ENCODE measurements at regions not wholly inside any gene's neighbourhood (a gene's known extent, or its start where the extent isn't known, plus 50 kb on each side); places are given as distances from the start of the nearest gene placed in this dataset.

DNA sequence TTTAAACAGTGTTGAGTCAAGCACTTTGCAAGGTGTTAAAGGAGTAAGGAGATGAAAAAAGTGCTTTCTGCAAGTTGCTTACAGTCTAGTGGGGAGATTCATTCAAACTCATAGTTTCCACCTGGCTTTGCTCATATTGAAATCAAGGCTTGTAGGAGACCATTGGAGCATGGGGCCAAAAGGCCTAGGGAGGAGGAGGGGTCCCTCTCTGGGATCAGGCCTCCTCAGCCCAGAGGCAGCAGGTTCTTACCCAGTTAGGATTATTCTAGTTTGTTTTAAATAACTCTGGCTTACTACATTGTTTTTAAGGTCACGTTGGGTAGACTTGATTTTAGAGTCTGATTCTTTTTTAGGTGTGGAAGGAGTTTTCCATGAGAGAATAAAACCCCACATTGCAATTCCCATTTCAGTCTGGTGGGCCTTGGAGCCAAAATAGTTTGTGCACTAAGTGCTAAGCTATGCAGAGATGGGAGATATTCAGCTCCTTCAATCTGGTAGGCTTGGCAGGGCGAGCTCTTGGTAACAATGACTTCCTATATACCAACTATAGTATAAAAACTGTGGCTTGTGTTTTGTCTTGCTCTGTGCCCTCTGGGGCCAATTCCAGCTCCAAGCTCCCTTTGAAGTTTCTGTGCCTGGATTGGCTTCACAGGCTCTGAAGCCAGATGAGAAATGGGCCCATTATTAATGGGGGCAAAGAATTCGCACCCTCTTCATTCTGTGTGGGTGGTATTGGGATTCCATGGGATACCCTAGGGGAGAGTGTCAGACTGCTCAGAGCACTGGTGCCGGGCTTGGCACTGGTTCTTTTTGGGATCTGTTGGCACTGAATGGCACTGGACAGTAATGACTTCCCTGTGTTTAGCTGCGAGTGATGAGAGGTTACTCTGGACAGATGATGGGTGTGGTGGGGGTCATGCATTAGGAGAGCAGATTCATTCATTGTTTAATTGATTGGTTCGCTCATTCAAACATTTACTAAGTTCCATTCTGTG, 301.1 kb downstream of the MYCN start:
- no peak for ATAC-seq

DNA sequence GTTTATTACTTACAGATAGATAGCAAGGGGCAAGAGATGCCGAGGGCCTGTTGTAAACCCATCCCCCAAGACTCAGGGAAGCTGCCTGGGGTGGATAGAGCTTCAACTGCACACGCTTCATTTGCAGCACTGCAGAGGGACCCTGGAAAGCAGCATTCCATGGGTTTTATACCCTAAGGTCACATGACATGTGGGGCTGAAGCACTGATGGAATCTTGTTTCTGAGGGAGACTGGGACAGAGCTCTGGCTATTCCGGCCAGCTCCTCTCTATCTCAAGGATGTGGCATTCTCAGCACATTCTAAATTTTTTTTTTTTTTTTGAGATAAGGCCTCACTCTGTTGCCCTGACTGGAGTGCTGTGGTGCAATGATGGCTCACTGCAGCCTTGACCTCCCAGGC, 300.1 kb downstream of the MYCN start:
- no peak for ATAC-seq
- no peak for TF ChIP-seq ESRRG (CRISPR knock-in tag; IDR thresholded peaks at IDR 0.05)
- no peak for TF ChIP-seq TCF4 (CRISPR knock-in tag; IDR thresholded peaks at IDR 0.05; ENCODE audit: borderline replicate concordance)
- no peak for TF ChIP-seq ZNF565 (CRISPR knock-in tag; conservative IDR thresholded peaks at IDR 0.05; ENCODE audit: low read depth)
- TF ChIP-seq TOX (CRISPR knock-in tag; IDR thresholded peaks at IDR 0.05; ENCODE audit: borderline replicate concordance): no peak
- no peak for TF ChIP-seq CSDC2 (CRISPR knock-in tag; IDR thresholded peaks at IDR 0.05)
- TF ChIP-seq, protein P1, sequence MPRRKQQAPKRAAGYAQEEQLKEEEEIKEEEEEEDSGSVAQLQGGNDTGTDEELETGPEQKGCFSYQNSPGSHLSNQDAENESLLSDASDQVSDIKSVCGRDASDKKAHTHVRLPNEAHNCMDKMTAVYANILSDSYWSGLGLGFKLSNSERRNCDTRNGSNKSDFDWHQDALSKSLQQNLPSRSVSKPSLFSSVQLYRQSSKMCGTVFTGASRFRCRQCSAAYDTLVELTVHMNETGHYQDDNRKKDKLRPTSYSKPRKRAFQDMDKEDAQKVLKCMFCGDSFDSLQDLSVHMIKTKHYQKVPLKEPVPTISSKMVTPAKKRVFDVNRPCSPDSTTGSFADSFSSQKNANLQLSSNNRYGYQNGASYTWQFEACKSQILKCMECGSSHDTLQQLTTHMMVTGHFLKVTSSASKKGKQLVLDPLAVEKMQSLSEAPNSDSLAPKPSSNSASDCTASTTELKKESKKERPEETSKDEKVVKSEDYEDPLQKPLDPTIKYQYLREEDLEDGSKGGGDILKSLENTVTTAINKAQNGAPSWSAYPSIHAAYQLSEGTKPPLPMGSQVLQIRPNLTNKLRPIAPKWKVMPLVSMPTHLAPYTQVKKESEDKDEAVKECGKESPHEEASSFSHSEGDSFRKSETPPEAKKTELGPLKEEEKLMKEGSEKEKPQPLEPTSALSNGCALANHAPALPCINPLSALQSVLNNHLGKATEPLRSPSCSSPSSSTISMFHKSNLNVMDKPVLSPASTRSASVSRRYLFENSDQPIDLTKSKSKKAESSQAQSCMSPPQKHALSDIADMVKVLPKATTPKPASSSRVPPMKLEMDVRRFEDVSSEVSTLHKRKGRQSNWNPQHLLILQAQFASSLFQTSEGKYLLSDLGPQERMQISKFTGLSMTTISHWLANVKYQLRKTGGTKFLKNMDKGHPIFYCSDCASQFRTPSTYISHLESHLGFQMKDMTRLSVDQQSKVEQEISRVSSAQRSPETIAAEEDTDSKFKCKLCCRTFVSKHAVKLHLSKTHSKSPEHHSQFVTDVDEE (CRISPR knock-in tag; IDR thresholded peaks at IDR 0.05): no peak
- TF ChIP-seq ARNTL (CRISPR knock-in tag; IDR thresholded peaks at IDR 0.05; ENCODE audit: borderline replicate concordance, low read depth): no peak
- TF ChIP-seq, protein P2, sequence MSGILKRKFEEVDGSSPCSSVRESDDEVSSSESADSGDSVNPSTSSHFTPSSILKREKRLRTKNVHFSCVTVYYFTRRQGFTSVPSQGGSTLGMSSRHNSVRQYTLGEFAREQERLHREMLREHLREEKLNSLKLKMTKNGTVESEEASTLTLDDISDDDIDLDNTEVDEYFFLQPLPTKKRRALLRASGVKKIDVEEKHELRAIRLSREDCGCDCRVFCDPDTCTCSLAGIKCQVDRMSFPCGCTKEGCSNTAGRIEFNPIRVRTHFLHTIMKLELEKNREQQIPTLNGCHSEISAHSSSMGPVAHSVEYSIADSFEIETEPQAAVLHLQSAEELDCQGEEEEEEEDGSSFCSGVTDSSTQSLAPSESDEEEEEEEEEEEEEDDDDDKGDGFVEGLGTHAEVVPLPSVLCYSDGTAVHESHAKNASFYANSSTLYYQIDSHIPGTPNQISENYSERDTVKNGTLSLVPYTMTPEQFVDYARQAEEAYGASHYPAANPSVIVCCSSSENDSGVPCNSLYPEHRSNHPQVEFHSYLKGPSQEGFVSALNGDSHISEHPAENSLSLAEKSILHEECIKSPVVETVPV (CRISPR knock-in tag; IDR thresholded peaks at IDR 0.05): no peak
- no peak for TF ChIP-seq ZC3H10 (CRISPR knock-in tag; IDR thresholded peaks at IDR 0.05)
- TF ChIP-seq, protein P3, sequence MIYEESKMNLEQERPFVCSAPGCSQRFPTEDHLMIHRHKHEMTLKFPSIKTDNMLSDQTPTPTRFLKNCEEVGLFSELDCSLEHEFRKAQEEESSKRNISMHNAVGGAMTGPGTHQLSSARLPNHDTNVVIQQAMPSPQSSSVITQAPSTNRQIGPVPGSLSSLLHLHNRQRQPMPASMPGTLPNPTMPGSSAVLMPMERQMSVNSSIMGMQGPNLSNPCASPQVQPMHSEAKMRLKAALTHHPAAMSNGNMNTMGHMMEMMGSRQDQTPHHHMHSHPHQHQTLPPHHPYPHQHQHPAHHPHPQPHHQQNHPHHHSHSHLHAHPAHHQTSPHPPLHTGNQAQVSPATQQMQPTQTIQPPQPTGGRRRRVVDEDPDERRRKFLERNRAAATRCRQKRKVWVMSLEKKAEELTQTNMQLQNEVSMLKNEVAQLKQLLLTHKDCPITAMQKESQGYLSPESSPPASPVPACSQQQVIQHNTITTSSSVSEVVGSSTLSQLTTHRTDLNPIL (CRISPR knock-in tag; IDR thresholded peaks at IDR 0.05; ENCODE audit: low read depth): no peak
- no peak for TF ChIP-seq ZFP3 (CRISPR knock-in tag; IDR thresholded peaks at IDR 0.05)
- no peak for TF ChIP-seq PPARA (CRISPR knock-in tag; IDR thresholded peaks at IDR 0.05; ENCODE audit: borderline replicate concordance)
- TF ChIP-seq RARB (CRISPR knock-in tag; IDR thresholded peaks at IDR 0.05): no peak
- no peak for TF ChIP-seq ZNF70 (CRISPR knock-in tag; IDR thresholded peaks at IDR 0.05)
- TF ChIP-seq ISL1 (CRISPR knock-in tag; IDR thresholded peaks at IDR 0.05): no peak
- TF ChIP-seq OSR1 (CRISPR knock-in tag; IDR thresholded peaks at IDR 0.05): no peak

More for the DNA sequence above, 301.1 kb downstream of the MYCN start:
- TF ChIP-seq, protein P2 (CRISPR knock-in tag; IDR thresholded peaks at IDR 0.05): no peak
- TF ChIP-seq RARB (CRISPR knock-in tag; IDR thresholded peaks at IDR 0.05) (no peak), ESRRG (CRISPR knock-in tag; IDR thresholded peaks at IDR 0.05) (no peak), ZNF565 (CRISPR knock-in tag; conservative IDR thresholded peaks at IDR 0.05; ENCODE audit: low read depth) (no peak), OSR1 (CRISPR knock-in tag; IDR thresholded peaks at IDR 0.05) (no peak), TCF4 (CRISPR knock-in tag; IDR thresholded peaks at IDR 0.05; ENCODE audit: borderline replicate concordance) (no peak), CSDC2 (CRISPR knock-in tag; IDR thresholded peaks at IDR 0.05) (no peak)
- TF ChIP-seq, protein P3 (CRISPR knock-in tag; IDR thresholded peaks at IDR 0.05; ENCODE audit: low read depth): no peak

DNA sequence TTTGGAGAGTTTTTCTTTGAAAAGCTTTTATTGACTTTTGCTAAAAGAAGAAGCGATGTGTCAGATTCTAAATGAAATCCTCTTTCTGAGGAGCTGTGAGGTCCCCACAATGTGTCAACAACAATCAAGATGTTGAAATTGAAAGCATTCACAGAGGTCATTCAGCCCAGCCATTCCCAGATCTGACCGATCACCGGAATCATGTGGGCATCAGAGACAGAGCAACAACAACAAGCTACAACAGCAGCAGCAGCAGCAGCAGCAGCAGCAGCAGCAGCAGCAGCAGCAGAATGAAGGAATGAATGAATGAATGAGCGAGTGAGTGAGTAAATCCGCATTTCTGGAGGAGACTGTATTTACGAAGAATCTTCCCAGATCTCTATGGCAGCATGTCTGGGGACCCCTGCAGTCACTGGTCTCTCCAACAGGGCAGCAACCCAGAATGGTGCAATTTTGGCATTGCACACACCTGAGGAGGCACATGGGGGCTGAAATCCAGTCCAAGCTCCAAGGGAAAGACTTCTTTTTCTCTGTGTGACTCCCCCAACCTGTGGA, 299.0 kb downstream of the MYCN start:
- no peak for ATAC-seq
- TF ChIP-seq, protein P3 (CRISPR knock-in tag; IDR thresholded peaks at IDR 0.05; ENCODE audit: low read depth): no peak
- TF ChIP-seq BACH2 (CRISPR knock-in tag; IDR thresholded peaks at IDR 0.05; ENCODE audit: borderline replicate concordance): no peak
- no peak for TF ChIP-seq GLIS3 (CRISPR knock-in tag; IDR thresholded peaks at IDR 0.05)
- TF ChIP-seq OSR1 (CRISPR knock-in tag; IDR thresholded peaks at IDR 0.05): no peak
- TF ChIP-seq, protein P4, sequence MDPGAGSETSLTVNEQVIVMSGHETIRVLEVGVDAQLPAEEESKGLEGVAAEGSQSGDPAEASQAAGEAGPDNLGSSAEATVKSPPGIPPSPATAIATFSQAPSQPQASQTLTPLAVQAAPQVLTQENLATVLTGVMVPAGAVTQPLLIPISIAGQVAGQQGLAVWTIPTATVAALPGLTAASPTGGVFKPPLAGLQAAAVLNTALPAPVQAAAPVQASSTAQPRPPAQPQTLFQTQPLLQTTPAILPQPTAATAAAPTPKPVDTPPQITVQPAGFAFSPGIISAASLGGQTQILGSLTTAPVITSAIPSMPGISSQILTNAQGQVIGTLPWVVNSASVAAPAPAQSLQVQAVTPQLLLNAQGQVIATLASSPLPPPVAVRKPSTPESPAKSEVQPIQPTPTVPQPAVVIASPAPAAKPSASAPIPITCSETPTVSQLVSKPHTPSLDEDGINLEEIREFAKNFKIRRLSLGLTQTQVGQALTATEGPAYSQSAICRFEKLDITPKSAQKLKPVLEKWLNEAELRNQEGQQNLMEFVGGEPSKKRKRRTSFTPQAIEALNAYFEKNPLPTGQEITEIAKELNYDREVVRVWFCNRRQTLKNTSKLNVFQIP (CRISPR knock-in tag; IDR thresholded peaks at IDR 0.05; ENCODE audit: borderline replicate concordance, low read depth): no peak
- no peak for TF ChIP-seq ISL1 (CRISPR knock-in tag; IDR thresholded peaks at IDR 0.05)
- TF ChIP-seq, protein P5, sequence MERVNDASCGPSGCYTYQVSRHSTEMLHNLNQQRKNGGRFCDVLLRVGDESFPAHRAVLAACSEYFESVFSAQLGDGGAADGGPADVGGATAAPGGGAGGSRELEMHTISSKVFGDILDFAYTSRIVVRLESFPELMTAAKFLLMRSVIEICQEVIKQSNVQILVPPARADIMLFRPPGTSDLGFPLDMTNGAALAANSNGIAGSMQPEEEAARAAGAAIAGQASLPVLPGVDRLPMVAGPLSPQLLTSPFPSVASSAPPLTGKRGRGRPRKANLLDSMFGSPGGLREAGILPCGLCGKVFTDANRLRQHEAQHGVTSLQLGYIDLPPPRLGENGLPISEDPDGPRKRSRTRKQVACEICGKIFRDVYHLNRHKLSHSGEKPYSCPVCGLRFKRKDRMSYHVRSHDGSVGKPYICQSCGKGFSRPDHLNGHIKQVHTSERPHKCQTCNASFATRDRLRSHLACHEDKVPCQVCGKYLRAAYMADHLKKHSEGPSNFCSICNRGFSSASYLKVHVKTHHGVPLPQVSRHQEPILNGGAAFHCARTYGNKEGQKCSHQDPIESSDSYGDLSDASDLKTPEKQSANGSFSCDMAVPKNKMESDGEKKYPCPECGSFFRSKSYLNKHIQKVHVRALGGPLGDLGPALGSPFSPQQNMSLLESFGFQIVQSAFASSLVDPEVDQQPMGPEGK (CRISPR knock-in tag; IDR thresholded peaks at IDR 0.05; ENCODE audit: borderline replicate concordance): no peak
- TF ChIP-seq SNAI2 (CRISPR knock-in tag; IDR thresholded peaks at IDR 0.05): no peak
- TF ChIP-seq ZNF8 (CRISPR knock-in tag; IDR thresholded peaks at IDR 0.05): no peak
- TF ChIP-seq ZNF70 (CRISPR knock-in tag; IDR thresholded peaks at IDR 0.05): no peak
